Left kidney (tissue), 1 donor: ENCODE measurements at regions not wholly inside any gene's neighbourhood (a gene's known extent, or its start where the extent isn't known, plus 50 kb on each side); places are given as distances from the start of the nearest gene placed in this dataset.
A peak's percentile ranks its signal among the peaks of the same experiment; 100 is the strongest.

Experiments used
- DNase-seq: peaks from one replicate; pipeline ENCODE4 v3.0.0-alpha.2; 2013

DNA sequence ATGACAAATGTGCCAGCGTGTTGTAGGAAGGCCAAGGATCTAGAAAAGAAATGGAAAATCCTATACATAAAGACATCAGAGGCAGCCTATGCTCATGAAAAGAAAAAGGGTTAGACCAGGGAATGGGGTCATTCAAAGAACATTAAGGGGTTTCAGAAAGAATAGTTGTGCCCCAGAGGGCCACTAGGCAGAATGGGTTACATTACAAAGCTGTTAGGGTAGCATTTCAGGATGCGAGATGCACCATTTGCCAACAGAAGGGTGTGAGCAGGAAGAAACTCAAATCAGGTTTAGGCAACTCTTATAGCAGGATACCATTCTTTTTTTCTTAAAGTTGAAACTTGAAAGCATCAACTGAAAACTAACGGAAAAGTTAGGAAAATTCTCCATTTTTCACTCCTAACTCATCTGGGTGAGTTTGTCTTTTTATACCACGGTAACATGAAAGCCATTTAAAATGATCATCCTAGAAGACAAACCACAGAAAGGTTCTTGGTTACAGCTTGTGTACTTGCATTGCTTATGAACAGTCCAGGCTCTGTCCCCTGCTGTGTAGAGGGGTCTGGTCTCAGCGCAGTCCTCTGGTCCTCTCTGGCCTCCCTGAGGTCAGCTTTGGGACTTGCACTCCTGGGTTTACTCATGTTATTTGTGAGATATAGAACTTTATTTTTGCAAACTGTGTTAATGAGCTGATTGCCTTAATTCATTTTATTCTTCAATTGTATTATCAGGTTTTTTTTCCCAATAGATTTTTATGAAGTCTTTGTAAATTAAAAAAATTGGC, 209.1 kb downstream of the DACT1 start:
- DNase-seq: no peak

DNA sequence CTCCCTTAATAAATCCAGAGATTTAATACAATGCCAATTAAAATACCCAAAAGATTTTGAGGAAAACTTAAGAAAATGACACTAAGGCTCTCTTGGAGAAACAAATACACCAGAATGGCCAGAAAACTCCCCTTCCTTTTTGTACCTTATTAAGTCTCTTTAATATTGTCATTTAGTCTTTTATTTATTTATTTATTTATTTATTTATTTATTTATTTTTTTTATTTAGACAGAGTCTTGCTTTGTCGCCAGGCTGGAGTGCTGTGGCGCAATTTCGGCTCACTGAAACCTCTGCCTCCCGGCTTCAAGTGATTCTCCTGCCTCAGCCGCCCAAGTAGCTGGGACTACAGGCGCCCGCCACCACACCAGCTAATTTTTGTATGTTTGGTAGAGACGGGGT, 210.6 kb downstream of the DACT1 start:
- DNase-seq: no peak

DNA sequence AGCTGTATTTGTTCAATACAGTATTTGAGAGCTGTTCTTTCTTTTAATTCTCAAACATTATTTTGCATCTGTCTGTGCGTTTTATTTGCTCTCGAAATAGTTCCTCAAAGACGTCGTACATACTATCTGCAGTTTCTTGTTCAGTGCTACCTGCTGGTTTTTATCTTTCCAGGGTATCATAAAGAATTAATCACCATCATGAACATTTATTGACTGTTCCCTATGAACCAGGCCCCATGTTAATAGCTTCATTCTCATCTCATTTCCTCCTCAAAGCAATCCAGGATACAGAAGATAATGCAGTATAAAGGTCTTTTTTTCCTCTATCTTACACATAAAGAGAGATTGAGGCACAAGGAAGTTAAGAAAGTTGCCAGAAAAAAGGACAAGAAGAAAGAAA, 211.8 kb downstream of the DACT1 start:
- DNase-seq: no peak

DNA sequence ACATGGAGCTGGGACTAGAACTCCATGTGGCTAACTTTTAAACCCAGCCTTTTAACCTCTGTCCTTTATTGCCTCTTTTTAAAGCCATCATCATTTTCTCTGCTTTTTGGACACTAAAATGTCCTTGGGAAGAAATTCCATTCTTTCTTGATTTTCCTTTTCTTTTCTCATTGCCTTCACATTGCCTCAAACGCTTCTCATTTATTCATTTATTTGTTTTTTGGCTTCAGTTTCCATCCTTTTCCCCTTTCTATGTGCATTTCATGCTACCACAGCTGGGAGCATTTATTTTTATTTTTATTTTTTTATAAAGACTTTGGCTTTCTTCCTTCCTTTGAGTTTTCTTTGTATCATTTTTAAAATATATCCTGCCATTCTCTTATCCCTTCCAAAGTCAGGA, 212.2 kb downstream of the DACT1 start:
- no peak for DNase-seq

DNA sequence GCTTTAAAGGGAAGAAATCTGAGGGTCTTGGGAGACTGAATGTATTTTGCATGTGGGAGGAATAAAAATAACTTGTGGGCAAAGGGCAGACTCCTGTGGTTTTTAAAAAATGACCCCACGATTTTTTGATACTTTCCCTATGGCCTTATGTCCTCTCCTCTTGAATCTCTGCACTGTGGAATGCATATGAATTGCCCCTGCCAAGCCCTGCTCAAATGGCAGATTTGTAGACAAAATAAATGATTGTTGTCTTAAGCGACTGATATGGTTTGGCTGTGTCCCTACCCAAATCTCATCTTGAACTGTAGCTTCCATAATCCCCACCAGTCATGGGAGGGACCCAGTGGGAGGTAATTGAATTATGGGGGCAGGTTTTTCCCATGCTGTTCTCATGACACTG, 223.8 kb downstream of the DACT1 start:
- no peak for DNase-seq

DNA sequence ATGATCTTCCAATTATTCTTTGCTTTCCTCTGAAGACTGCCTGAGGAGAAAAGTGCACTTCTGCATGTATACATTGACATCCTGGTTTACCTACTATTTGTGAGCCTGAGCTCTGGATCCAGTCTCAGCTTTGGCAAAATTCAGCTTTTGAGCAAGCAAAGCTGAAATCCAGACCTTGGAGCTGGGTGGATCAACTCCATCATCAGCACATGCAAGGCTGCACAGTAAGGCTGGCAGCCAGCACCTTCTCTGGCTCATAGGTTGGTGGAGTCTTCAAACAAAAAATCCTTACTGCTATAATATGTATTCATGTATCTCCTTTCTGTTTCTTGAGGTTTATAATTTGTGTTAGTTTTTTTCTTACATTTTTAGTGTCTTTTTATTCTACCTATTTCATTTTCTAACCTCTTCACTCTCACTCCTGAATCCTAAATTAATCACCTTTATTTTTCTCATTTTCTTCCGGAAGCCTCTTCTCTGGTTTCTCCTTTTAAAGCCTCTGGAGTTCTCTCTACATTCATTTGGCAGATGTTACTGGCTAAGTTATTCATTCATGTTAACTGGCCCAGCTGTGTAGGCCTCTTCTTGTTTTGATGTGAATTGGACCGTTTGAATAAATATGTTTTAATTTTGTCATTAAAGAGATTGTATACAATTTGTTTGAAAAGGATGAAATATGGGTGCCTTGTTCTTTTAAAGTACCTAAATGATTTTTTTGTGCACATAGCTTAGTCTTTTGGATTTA, 224.8 kb downstream of the DACT1 start:
- DNase-seq: no peak

DNA sequence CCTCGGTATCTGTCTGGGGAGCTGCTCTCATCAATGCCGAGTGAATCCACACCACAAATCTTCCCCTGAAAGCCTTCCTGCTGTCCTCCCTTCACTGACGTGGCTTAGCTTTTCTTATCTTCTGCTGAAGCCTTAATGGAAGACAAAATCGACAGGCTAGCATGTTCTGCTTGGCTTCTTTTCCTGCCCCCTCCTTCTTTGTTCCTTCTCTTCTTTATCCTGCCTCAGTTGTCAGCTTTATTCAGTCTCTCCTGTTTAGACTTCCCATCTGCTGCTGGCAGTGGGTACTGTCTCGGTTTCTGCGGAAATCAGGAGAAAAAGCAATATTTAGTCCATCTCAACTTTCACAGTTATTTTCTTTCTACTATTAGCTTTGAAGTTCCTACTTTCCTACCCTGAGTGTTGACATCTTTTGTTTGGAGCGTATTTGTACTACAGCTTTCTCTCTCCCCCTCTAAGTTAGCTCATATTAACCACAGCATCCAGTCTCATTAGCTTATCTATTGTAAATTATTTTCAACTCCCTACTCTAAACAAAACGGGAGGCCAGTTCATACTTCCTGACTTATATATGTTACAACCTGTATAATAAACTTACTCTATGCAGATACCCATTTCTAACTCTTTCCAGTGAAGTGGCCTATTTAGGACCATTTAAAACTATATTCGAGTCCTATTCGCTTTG, 226.0 kb downstream of the DACT1 start:
- DNase-seq: no peak

DNA sequence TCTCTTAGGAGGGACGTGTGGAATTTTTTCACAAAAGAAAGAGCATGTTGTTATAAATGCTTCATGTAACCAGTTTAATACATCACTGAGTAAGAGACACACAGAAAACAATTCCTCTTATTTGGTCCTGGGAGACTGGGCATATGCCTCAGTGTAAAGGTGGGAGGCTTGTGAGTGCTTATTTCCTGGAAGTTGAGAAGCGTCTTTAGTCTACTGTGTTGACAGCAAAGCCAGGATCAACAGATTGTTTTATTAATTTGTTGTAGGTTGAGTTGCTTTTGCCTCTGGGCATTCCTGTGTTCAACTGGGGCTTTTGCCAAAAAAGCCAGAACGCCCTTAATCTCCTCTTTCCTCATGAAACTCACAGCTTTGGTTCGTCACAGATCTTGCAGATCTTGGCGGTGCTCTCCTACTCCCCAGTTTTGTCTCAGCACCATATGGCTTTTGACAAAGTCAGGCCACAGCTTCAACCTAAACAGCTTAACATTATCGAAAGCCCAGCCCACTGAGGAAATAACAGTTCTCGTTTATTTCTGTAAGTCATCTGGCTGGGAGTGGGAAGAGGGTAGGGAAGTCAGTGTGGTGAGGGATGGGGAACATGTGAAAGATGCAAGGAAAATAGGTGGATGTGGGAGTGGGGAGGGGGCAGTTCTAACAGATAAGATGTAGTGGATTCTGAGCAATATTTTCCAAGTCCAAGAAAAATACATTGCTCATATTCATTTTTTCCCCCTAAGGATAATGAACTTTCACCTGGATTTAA, 227.2 kb downstream of the DACT1 start:
- DNase-seq: peak; percentile 61

DNA sequence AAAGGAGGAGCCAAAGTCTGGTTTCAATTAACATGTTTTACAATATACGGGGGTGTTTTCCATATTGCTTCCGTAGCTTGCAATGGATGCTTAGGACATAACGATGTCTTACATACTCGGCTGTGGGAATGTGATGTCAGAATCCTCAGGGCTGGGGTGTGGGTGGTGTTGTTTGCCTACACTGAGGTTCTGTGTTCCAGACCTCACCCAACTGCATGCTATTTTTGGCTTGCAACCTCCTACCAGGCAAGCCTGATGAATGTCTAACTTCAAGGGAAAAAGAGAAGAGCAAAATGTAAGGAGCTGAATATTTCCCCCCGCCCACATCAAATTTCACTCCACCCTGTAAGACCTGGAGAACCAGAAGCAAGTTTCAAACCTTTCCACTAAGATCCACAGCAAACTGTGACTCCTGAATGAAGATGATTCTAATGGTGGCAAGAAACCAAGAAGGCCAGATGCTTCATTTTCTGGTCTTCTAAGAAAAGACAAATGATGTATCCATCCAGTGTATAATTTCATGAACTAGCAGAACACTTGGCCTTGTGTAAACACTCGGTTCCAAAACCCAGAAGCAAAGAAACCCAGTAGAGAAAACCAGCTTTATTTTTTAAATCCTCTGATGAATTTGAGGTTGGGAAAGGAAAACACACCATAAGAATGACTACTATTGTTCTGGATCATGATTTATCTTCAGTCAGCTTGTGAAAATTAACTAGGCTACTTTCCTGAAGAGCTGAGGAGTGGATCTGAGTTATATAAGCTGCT, 227.9 kb downstream of the DACT1 start:
- DNase-seq: no peak

DNA sequence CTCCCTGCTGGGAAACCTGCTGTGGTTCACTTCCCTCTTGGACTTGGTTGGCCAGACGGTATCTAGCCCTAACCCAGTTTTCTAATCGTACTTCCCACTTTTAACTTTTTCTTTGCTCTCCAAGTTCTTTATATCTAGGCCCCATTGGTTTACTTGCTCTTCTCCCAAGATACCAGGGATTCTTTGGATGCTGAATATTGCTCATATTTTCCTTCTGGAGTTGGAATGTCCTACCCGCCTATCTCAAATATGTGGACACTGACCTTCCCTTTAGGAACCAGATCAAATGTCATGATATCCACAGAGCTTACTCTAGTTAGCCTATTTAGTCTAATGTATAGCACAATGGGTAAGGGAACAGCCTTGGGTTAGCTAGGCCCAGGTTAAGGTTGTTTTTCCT, 228.6 kb downstream of the DACT1 start:
- DNase-seq: no peak

DNA sequence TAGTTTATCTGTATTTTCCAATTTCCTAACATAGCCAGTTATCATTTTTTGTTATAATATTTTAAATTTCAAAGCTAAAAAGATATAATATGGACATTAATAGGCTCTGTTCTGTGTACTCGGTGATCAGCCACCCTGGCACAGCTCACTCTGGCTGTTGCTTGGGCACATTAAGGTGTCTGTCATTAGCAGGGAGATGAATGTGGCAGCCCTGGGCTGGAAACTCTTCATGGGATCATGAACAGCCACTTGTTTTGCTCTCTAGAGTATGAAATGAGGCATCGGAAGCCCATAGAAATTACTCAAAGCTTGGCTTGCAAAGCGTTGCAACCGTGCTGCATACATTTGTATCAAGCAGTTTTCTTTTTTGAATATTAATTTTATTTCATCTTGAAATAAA, 233.2 kb downstream of the DACT1 start:
- no peak for DNase-seq

DNA sequence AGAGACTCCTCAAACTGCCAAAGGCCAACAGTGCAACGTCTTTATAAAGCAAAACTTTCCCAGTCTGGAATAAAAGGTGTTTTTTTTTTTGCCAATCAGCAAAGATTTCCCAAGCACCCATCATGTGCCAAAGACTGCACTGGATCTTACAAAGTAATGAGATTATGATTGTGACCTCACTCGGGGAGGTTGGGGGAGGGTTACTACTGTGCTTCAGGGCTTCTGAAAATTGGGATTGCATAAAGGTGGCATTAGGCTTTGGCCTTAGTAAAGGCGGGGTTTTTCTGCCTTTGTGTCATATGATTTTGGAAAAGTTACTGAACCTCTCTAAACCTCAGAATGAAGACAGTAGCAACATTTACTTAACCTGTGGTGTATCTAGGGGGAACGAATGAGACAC, 233.8 kb downstream of the DACT1 start:
- DNase-seq: no peak

DNA sequence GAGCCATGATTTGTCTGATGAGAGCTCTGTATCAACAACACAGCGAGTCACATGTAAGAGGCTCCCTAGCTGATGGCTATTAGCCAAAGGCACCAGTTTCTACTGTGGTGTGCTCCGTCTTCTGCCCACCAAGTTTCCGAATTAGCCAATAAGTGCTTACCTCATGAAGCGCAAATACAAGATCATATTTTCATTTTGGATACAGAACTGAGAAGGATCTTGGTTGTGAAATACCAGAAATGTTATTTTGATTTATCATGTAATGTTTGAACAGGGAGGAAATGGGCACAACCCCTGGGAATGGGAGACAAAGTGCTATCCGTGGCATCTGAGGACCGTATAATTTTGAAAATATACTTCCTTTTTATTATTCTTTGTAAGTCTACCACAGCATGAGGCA, 234.3 kb downstream of the DACT1 start:
- no peak for DNase-seq

DNA sequence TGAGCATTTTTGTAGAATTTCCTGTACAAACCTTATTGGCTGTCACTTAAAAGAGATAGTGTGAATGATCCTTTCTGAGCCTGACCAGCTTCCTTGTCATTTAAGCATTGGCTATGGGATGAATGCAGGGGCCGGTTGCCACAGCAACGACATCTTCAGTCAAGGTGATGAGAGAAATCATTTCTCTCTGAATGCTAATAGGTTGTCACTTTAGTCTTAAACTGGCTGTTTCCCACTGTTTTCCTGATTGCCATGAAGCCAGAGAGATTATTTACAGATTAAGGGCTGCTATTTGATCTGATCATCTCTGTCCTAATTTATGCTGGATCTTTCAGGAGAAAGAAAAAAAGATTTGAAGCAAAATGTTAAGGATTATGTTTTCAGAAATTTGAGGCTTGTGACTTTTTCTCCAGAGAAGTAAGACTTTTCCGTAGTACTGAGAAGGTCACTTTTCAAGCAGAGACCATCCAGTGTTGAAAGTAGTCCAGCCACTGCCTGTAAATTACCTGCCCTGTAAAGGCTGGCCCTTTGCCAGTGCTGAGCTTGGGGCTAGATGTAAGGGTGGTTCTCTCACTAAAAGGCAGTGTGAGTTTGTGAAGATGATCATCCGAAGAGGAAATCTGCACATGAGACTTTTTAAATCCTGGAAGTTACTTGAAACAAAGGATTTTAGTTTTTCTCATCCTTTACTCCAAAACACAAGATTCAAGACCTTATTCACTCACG, 235.6 kb downstream of the DACT1 start:
- DNase-seq: no peak

DNA sequence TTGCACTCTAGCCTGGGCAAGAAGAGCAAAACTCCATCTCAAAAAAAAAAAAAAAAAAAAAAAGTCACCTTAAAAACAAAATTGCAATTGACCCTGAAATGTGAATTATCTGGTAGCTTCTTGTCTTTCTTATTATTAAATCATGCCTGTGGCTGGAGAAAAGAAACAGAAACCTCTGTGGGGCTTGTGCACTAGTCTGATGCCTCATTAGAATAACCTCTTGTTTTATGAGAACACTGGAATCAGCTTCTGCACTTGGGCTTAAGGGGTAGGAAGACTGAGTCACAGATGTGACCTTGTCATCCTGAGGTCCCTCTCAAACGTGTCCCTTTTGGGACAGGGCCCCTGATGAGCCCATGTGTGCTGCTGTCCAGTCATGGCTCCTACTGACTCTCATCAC, 237.9 kb downstream of the DACT1 start:
- no peak for DNase-seq

DNA sequence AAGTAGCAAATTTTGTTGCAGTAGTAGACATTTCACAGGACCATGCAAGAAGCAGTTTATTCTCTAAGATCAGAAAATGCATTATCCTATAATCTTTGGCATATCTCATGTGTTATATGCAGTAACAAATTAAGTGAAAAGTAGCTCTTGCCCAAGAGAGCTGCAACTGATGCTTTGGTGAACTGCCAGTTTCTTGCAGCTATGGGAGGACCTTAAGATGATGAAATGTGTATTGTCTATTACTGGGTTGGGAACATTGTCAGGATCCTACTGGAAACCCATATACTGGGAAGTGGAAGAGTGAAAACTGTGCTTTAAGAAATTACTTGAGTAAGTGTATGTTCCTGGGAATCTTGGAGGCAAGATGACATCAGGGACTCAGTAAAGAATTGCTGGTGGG, 238.8 kb downstream of the DACT1 start:
- no peak for DNase-seq

DNA sequence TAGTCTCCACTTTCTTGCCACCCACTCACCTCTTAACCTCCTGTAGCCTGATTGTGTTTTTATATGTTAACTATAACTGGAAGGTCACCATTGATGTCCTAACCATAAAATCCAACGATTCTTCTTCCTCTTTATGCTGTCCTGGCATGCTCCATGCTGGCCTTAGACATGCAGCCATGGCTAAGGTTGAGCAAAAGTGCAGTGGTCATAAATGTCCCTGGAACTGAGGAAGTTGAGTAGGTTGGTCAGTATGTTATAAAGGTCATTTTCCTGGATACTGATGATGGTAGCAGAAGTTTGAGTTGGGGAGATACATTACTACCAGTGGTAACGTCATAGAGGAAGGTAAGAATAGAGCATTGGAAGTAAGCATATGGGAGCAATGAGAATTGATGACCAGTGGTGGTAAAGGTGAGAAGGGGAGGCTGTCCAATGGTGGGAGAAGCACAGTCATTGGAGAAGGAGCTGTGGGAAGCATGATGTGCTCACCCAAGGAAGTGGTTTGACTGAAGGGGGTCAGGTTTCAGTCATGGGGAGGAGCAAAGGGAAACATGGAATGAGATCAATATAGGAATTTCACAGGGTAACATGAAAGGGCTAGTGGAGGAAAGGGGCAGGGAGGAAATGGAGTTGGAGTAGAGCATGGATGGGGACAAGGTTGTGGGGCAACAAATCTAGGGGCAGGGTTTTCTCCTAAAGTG, 240.8 kb downstream of the DACT1 start:
- DNase-seq: no peak

DNA sequence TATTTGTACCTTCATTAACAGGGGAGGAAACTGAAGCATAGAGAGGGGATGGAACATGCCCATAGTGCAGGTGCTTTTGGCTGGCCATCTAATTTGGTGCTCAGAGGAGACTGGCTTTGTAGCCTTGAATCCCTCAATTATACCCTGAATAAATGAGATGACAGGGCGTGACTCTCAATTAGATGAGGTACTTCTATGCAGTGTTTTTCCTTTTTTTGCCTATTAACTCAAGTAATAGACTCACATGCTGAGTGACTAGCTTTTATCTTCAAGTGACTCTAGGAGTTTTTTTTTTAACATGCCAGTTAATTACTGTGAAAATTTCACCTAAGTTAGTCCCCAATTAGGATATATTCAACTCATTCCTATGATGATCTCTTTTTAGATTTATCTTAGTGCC, 243.7 kb downstream of the DACT1 start:
- no peak for DNase-seq

DNA sequence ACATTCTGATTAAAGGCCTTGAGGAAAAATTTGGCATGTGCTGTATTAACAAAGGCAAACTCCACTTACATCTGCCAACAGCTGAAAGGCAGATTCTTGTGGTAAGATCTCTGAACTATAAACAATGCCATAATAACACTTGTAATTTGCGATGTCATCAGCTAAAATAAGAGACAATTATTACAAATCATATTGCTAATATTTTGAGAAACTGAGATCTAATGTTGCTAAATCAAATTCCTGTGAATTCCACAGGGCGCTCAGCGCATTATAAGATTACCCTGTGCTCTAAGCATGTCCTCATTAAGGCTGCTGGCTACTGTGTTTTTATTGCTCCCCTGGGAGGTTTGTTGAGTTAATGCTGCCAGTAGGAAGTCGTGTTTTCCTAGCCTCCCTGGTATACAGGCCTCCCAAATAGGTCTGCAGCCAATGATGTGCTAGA, 244.8 kb downstream of the DACT1 start:
- DNase-seq: no peak

DNA sequence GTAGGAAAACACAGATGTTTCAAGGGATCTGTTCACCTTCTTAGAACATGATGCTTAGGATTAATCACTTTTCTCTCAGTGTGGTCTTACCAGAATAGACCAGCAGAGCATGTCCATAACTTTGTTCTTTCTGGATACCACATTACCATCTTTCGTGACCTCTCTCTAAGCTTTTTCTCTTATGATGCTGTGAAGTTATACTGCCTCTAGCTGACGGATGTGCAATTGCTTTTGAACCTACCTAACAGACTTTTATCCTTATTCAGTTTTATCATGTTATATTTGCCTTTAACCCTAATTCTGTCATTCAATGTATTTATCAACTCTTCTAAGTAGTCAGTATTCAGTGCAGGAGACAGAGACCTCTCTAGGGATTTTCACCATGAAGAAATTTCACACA, 246.7 kb downstream of the DACT1 start:
- no peak for DNase-seq
